Omental fat pad (tissue), 3 donors: ENCODE measurements at regions not wholly inside any gene's neighbourhood (a gene's known extent, or its start where the extent isn't known, plus 50 kb on each side); places are given as distances from the start of the nearest gene placed in this dataset.
A peak's percentile ranks its signal among the peaks of the same experiment; 100 is the strongest.

ENCODE experiments used
- ATAC-seq: fragments of 150-250 bp; one replicate; pipeline ENCODE4 v1.9.1; 2016; ENCODE audit warnings: mild to moderate bottlenecking, moderate library complexity; ENCODE audit not compliant: low FRiP score
- DNase-seq: peaks from one replicate; pipeline ENCODE4 v3.0.0-alpha.2; 2019; ENCODE audit warnings: low spot score
- TF ChIP-seq, protein P1 (sequence below), 3 donors: fragments of 450-650 bp; IDR thresholded peaks; one replicate each; pipeline ENCODE4 v1.5.1; 2016 to 2017; ENCODE audit warnings: antibody characterized with exemption in 3 of 3, mild to moderate bottlenecking in 3 of 3, moderate library complexity in 2 of 3

DNA sequence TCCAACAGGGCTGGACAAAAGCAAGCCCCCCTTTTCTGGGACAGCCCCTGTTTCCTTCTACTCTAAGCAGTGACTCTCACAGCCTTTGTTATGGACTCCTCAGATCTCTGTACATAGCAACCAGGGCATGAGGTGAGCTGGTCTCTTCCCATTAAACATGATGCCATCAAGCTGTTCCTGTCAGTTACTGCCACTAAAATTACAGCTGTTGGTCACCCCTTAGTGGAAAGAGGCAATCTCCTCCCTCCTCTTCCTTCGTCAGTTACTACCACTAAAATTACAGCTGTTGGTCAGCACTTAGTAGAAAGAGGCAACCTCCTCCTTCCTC lies 95.2 kb upstream of the SMIM36 start:
- ATAC-seq (no peak), DNase-seq (no peak)
- TF ChIP-seq, protein P1, sequence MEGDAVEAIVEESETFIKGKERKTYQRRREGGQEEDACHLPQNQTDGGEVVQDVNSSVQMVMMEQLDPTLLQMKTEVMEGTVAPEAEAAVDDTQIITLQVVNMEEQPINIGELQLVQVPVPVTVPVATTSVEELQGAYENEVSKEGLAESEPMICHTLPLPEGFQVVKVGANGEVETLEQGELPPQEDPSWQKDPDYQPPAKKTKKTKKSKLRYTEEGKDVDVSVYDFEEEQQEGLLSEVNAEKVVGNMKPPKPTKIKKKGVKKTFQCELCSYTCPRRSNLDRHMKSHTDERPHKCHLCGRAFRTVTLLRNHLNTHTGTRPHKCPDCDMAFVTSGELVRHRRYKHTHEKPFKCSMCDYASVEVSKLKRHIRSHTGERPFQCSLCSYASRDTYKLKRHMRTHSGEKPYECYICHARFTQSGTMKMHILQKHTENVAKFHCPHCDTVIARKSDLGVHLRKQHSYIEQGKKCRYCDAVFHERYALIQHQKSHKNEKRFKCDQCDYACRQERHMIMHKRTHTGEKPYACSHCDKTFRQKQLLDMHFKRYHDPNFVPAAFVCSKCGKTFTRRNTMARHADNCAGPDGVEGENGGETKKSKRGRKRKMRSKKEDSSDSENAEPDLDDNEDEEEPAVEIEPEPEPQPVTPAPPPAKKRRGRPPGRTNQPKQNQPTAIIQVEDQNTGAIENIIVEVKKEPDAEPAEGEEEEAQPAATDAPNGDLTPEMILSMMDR (IDR thresholded peaks at IDR 0.05): no peak

DNA sequence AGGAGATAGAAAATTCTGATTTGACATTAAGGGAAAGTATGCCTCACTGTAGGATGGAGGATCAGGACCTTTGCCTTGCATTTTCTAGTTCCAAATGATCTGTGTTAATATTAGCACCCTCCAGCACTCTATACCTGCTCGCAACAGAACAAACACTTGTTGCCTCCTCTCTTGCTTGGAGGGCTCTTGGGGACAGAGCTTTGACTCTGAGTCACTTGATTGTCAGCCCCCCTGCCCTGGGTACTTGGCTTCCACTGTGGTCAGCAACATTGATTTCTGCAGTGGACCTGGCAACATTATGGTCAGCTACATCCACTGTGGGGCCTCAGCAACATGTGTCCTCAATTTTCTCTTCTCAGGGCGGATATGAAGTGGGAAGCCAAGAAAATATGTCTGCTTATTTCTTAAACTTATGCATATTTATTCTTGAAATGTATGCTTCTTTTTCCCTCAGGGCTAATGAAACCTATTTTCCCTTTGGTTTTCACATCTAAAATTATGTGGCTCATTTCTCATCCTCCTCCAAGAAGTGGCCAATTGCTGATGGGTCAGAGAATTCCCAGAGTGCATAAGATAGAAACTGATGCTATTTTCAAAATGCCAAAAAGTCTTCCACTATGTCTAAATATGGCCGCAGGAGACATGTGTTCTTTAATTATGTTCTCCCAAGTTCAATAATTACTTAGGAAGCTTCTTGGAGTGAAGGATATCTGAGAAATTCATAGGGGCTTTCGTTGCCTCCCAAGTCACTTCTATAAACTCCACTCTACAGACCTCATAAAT lies 94.6 kb upstream of the SMIM36 start:
- DNase-seq: no peak
- TF ChIP-seq, protein P1 (IDR thresholded peaks at IDR 0.05): no peak
- no peak for ATAC-seq

DNA sequence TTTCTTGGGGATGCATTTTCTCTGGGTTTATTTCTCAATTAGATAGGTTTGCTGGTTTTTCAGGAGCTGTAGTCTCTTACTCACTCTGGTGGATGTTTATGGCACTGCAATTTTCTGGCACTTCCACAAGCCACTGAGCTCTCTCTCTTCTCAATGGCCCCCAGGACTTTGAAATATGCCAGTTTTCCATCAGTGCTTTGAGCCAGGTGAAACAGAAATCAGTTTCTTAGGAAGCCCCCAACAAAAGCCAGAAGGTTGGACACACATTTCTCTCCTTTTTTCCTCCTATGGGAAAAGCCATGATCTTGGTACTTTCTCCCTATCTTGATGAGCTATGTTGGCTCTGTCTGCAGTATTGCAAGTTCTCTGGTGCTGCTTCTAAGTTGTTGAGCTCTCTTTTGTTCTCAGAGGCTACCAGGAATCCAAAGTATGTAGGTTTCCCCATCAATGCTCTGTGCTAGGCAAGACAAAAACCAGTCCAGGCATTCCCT lies 90.7 kb upstream of the SMIM36 start:
- DNase-seq (no peak), ATAC-seq (no peak)
- TF ChIP-seq, protein P1 (IDR thresholded peaks at IDR 0.05): peak in 1 of 3 donors; percentile 51

DNA sequence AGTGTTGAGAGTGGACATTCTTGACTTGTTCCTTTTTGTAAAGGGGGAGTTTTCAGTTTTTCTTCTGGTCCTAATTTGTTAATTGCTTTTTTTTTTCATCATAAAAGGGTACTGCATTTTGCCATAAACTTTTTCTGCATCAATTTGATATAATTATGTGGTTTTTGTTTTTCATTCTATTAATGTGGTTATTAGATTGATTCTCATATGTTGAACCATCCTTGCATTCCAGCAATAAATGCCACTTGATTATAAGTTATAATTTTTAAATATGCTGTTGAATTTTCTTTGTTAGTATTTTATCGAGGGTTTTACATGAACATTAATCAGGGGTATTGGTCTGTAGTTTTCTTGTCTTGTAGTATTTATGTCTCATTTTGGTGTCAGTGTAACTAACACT lies 87.2 kb upstream of the SMIM36 start:
- ATAC-seq: no peak
- DNase-seq: no peak
- TF ChIP-seq, protein P1 (IDR thresholded peaks at IDR 0.05): no peak

DNA sequence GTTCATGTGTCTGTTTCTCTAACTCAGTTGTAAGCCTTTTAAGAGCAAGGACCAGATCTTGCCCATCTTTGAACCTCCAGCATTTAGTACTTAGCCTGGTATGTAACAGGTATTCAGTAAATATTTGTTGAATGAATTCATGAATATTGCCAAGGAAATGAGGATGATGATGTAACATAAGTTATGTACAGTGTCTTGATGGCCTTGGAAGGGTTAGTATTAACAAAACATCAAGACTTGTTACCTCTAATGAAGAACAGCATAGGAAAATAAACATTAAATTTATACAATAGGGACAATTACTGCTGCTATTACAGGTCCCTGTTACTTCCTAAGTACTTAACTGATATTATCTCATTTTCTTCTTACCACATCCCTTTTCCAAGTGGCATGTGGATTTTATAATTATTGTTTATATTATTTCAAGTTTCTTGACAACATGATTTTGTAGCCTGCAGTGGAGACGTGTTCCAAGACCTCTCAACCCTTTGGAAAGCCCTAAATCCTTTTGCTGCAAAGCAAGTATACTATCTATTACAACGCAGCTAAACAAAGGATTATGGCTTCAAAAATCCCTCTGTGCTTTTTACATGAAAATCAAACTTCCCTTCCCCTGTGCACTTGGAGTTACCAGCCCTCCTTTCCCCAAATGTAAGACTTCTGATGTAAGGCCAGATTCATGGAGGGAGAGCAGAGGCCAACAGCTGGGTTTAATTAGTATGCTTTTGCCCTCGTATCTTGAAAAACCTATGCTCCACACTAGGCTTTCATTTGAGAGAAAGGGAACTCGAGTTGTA lies 77.4 kb upstream of the SMIM36 start:
- DNase-seq: no peak
- no peak for ATAC-seq
- TF ChIP-seq, protein P1 (IDR thresholded peaks at IDR 0.05): no peak

DNA sequence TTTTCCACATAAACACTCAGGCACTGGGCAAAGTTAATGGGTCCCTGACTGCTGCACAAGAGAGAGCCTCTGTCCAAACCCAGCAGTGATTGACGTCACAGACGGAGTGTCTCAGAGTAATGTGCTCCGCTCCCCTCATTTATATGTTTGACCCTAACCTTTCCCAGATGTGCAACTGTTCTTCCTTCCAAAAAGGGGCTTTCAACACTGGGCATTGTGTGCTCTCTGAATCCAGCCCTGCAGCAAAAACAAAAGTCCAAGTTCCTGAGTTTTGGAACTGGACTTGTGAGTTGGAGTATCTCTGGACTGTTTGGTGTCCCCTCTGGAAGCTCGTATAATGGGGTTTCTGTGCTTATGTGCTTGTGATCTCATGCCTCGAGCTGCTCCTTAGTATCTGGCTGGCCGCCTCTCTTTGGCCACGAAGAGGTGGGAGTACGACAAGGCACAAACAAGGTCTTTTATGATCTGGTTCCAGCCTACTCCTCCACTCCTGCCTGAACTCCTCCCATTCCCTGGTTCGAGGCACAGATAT lies 76.4 kb upstream of the SMIM36 start:
- ATAC-seq (no peak), DNase-seq (no peak)

More for the DNA sequence above, 76.4 kb upstream of the SMIM36 start:
- TF ChIP-seq, protein P1 (IDR thresholded peaks at IDR 0.05): no peak
